Activated CD4-positive, alpha-beta T cell treated with anti-CD3 and anti-CD28 coated beads for 48 hours (primary cell): ENCODE measurements at regions not wholly inside any gene's neighbourhood (a gene's known extent, or its start where the extent isn't known, plus 50 kb on each side); places are given as distances from the start of the nearest gene placed in this dataset.
"Not testable (repeated sequence)": the region's sequence is repeated elsewhere in the genome, so short reads cannot be mapped to it uniquely, and the experiment has no call there.

ENCODE experiments used
- DNase-seq: peaks from one replicate; pipeline ENCODE4 v3.0.0-alpha.2; 2020

DNA sequence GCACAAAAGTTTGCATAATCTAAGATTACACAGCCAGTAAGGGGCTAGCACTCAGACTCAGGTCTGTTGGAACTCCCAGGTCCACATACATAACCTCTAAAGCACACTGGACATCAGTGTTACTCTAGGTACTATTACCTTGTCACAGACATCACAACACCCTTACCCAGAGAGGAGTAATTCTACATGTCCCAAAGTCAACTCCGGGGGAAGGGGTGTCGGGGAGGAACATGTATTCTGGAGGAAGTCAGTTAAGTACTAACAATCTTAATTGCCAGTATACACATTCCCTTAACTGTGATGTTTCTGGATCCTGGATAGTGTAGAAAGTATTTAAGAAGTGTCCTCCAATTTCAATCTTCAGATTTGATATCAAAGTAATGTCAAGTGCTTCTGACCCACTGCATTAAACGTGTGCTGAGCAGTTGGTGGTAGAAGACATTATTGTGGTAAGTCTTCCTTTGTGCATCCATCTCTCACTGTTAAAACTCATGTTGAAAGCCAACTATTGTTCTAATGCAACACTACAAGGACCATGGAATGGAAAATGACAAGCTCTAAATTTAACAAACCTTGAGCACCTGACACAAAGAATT, 155.4 kb downstream of the CRPPA start:
- no peak for DNase-seq

DNA sequence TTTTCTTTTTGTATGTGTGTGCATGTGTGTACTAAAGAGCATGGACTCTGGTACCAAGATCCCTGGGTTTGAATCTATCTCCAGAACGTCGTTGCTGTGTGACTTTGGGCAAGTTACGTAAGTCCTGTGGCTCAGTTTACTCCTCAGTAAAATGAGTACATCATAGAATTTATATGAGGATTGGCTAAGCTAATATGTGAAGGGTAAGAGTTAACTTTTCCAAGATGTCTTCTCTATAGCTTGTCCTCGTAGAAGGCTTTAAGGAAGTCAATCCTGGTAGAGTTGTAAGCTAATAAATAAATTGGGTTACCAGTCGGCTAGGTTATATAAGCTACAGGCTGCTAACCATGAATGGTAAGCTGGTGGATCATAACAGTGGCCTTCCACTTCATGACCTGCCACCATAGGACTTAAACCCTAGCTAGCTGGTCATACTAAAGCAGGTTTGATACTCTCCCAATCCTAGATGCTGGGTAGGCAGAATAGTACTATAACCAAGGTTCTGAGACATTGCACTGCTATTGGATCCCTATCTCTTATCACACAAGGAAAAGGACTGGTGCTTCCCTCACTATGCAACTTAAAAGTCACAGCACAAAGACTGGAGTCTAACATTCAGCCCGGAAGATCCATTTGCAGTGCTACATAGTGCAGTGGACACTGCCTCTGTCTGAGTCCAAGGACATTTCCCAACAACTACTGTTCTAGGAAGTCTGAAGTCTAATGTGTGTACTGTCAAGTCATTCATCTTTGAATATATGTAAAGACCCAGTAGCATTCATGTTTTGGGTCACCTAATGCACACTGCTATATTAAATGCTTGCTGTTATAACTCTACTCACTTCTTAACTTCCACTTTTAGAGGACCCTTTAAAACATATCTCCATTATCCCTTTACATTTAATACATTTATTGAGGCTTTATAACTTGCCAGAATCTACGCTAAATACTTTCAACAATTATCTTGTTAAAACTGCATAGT, 156.2 kb downstream of the CRPPA start:
- no peak for DNase-seq

DNA sequence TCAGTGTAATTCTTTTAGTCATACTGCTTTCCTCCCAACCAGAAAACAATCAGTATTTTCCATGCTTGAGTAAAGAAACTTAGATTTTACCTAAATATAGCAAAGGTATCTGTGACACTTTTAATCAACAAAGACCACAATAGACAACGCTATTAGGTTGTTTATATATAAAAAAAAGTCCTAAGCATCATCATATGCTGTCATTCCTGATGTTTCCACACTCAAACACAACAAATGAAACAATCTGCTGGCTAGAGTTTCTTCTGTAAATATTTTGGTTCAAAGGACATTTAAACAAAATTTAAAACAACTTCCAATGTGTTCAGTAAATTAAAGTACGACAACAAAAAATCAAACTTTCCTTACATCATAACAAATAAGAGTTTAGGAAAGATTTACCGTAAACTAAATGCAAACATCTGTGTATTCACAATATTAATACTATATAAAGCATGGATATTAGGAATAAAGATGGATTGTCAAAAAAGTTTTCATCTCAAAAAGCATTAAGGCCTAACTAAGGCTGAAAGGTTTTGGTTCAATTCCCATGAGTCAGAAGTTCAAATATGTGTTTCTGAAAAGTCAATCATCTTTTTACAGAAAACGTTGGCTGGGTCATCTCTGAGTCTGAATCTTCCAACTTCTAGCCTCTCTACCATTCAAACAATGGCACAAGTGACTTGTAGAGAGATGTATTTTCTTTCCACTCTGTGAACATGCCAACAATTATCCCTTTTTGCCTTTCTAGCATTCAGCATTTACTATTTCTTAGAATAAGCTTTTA, 157.1 kb downstream of the CRPPA start:
- DNase-seq = no peak

- DNase-seq = not testable (repeated sequence)
These were observed 158.0 kb downstream of the CRPPA start for GRCh38 chr7:16263377-16263776.

DNA sequence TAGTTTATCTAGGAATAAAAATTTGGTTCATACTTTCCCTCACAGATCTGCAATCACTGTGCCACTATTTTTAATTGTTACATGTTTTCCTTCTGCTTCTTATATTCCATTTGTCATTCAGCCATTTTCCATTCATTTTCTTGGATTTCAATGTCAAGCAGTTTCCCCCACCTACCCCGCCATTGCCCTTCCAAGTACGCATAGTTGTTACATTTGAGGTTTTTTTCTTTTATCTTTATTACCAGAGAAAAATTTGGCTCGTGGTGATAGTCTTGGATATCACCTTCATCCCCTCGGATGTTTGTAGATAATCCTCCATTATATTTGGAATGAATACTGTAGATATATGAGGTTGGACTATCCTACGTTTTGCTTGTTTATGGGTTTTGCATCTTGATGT, 159.7 kb downstream of the CRPPA start:
- no peak for DNase-seq

DNA sequence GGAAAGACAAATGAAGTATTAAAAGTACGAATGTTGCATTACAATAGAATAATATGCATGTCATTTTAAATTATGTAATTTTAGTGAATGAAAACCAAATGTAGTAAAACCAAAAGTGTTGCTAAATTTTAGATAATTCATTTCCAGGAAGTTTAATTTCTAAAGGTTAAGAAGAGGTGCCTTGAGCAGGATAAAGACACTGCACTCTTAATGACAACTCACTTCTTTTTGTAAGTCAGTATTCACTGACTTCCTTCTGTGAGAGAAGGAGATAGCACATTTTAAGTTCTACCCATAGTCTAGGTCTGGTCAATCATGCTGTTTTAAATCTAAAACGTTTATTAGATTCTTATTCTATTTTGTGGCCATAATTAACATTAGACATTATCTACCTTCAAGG, 160.2 kb downstream of the CRPPA start:
- DNase-seq = no peak

GRCh38 chr7:16260236-16260728, 161.1 kb downstream of the CRPPA start:
- no peak for DNase-seq

DNA sequence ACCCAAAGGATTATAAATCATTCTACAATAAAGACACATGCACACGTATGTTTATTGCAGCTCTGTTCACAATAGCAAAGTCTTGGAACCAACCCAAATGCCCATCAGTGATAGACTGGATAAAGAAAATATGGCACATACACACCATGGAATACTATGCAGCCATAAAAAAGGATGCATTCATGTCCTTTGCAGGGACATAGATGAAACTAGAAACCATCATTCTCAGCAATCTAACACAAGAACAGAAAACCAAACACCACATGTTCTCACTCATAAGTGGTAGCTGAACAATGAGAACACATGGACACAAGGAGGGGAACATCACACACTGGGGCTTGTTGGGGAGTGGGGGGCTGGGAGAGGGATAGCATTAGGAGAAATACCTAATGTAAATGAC, 164.9 kb downstream of the CRPPA start:
- DNase-seq = not testable (repeated sequence)

- DNase-seq = not testable (repeated sequence)
These were observed 165.4 kb downstream of the CRPPA start for GRCh38 chr7:16255952-16256351.

- DNase-seq = not testable (repeated sequence)
These were observed 170.7 kb downstream of the CRPPA start for GRCh38 chr7:16250655-16251054.

DNA sequence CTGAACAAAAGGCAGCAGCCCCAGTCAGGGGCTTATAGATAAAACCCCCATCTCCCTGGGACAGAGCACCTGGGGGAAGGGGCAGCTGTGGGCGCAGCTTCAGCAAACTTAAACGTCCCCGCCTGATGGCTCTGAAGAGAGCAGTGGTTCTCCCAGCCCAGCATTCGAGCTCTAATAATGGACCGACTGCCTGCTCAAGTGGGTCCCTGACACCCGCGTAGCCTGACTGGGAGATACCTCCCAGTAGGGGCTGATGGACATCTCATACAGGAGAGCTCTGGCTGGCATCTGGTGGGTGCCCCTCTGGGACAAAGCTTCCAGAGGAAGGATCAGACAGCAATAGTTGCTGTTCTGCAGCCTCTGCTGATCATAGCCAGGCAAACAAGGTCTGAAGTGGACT, 172.1 kb downstream of the CRPPA start:
- DNase-seq = not testable (repeated sequence)

- not testable (repeated sequence) for DNase-seq
These were observed 172.8 kb downstream of the CRPPA start for GRCh38 chr7:16248556-16248955.

DNA sequence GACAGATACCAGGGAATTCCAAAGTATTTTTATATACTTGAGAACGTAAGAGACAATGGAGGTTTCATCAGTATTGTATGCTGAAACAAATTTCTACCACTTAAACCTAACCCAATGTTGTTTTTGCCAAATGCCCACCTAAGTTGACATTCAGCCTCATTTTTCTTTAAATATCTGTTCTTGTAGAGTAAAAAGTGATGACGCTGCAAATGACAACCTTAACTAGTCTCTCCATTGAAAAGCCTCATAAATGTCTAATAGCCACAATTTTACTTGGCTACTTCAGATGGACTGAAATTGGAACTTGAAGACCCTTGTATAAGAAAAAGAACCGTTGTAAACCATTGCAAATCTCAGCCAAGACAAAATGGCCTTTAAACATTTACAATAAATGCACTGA, 176.9 kb downstream of the CRPPA start:
- DNase-seq = no peak

- DNase-seq = no peak
These were observed 178.4 kb downstream of the CRPPA start for GRCh38 chr7:16242920-16243319.

- DNase-seq = no peak
These were observed 180.3 kb downstream of the CRPPA start for GRCh38 chr7:16241017-16241416.

DNA sequence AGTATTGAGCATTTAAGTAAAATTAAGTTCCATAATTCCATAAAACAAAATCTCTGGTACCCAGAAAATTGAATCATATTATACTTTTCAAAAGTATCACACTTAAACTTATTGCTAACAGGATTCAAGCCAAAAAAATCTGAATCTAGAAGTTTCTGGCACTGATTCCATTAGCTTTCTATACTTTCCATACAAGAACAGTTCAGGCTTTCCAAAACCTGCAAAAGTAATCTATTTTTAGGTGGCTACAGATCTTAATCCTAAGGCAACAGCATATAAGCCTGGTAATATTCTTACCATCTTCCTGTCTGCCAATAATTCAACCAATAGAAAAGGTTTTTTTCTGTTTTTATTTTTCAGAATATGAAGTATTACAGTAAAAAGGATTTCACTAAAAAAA, 185.0 kb downstream of the CRPPA start:
- no peak for DNase-seq

DNA sequence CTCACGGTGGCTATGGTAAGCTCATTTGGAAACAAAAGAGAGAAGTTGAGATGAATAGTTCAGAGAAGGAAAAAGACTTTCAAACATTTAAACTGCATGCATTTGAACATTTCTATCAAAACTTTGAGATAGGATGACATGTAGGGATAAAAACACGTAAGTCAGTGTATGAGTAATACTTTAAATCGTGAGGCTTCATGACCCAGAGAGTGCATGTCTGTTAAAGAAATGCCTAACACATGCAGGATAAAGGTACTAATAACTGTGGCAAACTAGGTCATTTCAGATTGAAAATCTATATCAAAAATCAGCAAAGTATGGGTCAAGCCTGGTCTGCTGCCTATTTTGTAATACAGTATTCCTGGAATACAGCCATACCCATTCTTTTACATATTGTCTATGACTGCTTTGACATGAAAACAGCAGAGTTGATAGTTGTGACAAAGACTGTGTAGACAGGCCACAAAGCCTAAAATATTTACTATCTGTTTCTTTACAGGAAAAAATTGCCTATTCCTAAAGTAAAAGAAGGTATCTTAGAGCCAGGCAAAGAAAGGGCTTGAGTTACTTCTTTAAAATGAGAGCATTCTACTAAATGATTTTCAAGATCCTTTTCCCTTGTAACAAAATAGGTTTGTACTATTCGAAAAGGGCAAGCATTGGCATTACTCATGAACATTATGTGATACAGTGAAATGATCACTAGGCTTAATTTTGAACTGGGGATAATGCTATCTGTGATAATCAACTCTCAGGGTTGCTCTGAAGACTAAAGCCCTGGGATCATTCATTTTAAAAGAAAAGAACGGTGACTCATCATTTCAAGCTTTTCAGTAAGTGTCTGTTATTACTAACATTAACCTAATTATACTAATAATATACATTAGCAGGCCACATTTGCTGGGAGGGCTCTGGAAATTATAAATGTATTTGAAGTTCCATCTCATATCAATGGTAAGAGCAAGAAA, 185.9 kb downstream of the CRPPA start:
- DNase-seq = no peak

DNA sequence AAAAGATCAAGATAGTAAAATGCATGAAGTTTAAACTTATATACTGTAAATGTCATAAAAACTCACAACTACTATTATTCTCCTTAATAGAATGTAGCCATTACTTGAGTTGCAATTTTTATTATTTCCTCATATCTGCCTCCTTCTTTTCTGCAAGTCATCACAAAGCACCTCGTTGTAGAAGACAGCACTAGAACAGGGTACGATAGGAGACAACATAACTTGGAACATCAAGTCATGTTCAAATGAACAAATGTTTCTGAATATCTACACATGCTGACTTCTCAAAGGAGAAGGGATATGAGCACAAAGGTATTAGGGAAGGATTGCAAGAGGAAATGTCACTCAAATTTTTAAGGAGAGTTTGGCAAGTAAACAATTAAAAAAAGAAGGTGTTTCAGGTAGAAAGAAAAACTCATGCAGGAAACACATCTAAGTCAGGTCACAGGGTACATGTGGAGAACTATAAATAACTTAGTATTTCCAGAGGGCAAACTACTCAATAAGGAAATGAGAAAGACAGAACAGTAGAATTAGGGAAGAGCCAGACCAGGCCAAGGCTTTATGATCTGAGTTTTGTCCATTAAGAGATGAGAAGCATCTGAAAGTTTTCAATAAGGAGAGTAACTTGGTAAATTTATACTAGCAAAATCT, 186.7 kb downstream of the CRPPA start:
- no peak for DNase-seq

- no peak for DNase-seq
These were observed 187.8 kb downstream of the CRPPA start for GRCh38 chr7:16233517-16233916.

GRCh38 chr7:16232273-16232672, 189.1 kb downstream of the CRPPA start:
- DNase-seq = no peak

GRCh38 chr7:16223963-16224707, 197.2 kb downstream of the CRPPA start:
- peak; percentile 44 for DNase-seq
